Endothelial cell of umbilical vein (primary cell): ENCODE measurements at regions not wholly inside any gene's neighbourhood (a gene's known extent, or its start where the extent isn't known, plus 50 kb on each side); places are given as distances from the start of the nearest gene placed in this dataset.

Experiments used
- BruUV-seq: library from RNA; stranded (reverse); fragments of 400-500 nt; replicated peaks from 2 replicates; lab custom pipeline; 2021; lab: Mats Ljungman, UMichigan
- CTCF ChIA-PET: fragments of 300-600, 350-600 bp; sonication (Branson Sonifier 250); formaldehyde crosslinking; loops from one replicate; lab custom pipeline; 2021; ENCODE audit warnings: antibody characterized with exemption, inconsistent platforms; lab: Charles Lee
- POLR2A ChIA-PET: fragments of 300-600, 350-600 bp; sonication (Branson Sonifier 250); formaldehyde crosslinking; loops from one replicate; lab custom pipeline; 2021; ENCODE audit warnings: antibody characterized with exemption, inconsistent platforms; lab: Charles Lee
- DNase-seq: peaks from one replicate; pipeline ENCODE4 v3.0.0-alpha.2; 2011; ENCODE audit warnings: low read depth, low spot score
- FAIRE-seq: peaks from 2 replicates; lab custom pipeline; 2011; peaks lifted over from hg19 to GRCh38; lab: Jason Lieb, UNC
- H2AFZ ChIP-seq: 2 replicates; pipeline ENCODE4 v1.6.0; 2012; ENCODE audit warnings: low read depth, low read length, control low read depth, inconsistent platforms
- H3K27ac ChIP-seq: 2 replicates; pipeline ENCODE4 v1.5.1; 2011; ENCODE audit warnings: low read depth, mild to moderate bottlenecking, control low read depth, low read length, moderate library complexity; ENCODE audit not compliant: insufficient read depth
- H3K27me3 ChIP-seq, 2 experiments: 2 replicates each; pipeline versions ENCODE4 v1.6.0 to v1.6.1; 2011; ENCODE audit warnings: low read length in 2 of 2, mixed read lengths in 1 of 2; ENCODE audit not compliant: control insufficient read depth in 2 of 2, insufficient read depth in 2 of 2
- H3K36me3 ChIP-seq, 2 experiments: 2 replicates in 1 of 2; 3 replicates in 1 of 2; pipeline ENCODE4 v1.5.1; 2011; ENCODE audit warnings: low read length in 2 of 2, mild to moderate bottlenecking in 1 of 2, moderate library complexity in 1 of 2; ENCODE audit not compliant: control insufficient read depth in 2 of 2, insufficient read depth in 2 of 2; ENCODE audit errors: extremely low read depth in 1 of 2
- H3K4me1 ChIP-seq: 3 replicates; pipeline ENCODE4 v1.5.1; 2011; ENCODE audit warnings: mild to moderate bottlenecking, low read length; ENCODE audit not compliant: control insufficient read depth, insufficient read depth; ENCODE audit errors: extremely low read depth
- H3K4me2 ChIP-seq: 2 replicates; pipeline ENCODE4 v1.6.1; 2011; ENCODE audit warnings: low read length, control low read depth, mixed read lengths; ENCODE audit not compliant: insufficient read depth
- H3K4me3 ChIP-seq, 3 experiments: fragments of 200-600 bp in 1 of 3; sonication (generic), shearing (Covaris generic) in 1 of 3; replicated peaks in 1 of 3; 2 replicates each; pipeline ENCODE4 v1.5.1; 2011 to 2016; ENCODE audit warnings: control low read depth in 3 of 3, low read length in 3 of 3, mild to moderate bottlenecking in 2 of 3, inconsistent platforms in 1 of 3, low read depth in 1 of 3, moderate library complexity in 1 of 3; ENCODE audit not compliant: insufficient read depth in 1 of 3
- H3K79me2 ChIP-seq: 2 replicates; pipeline ENCODE4 v1.6.0; 2012; ENCODE audit warnings: low read length, inconsistent platforms; ENCODE audit not compliant: control insufficient read depth, insufficient read depth
- H3K9ac ChIP-seq: replicated peaks from 2 replicates; pipeline ENCODE3; 2011; ENCODE audit warnings: low read length, control low read depth; ENCODE audit not compliant: insufficient read depth; ENCODE audit errors: extremely low read depth
- H3K9me1 ChIP-seq: replicated peaks from 3 replicates; pipeline ENCODE4 v1.6.0; 2011; ENCODE audit warnings: mild to moderate bottlenecking, low read length; ENCODE audit not compliant: control insufficient read depth, insufficient read depth; ENCODE audit errors: extremely low read depth
- H3K9me3 ChIP-seq: replicated peaks from 2 replicates; pipeline ENCODE4 v1.5.1; 2012; ENCODE audit warnings: low read length, inconsistent platforms; ENCODE audit not compliant: control insufficient read depth, insufficient read depth
- H4K20me1 ChIP-seq: replicated peaks from 2 replicates; pipeline ENCODE3; 2011; ENCODE audit warnings: mild to moderate bottlenecking, low read length; ENCODE audit not compliant: control insufficient read depth, insufficient read depth; ENCODE audit errors: extremely low read depth
- CTCF ChIP-seq, 2 donors: IDR thresholded peaks; 1 replicate in 1 of 2; 2 replicates in 1 of 2; pipeline ENCODE4 v1.5.1; 2011; ENCODE audit warnings: low read length in 2 of 2, mild to moderate bottlenecking in 2 of 2, moderate library complexity in 2 of 2, control low read depth in 1 of 2, inconsistent platforms in 1 of 2, low read depth in 1 of 2; ENCODE audit not compliant: insufficient read depth in 1 of 2; ENCODE audit errors: extremely low read depth in 1 of 2
- EZH2 ChIP-seq: IDR thresholded peaks from 2 replicates; pipeline ENCODE4 v1.6.1; 2012; ENCODE audit warnings: borderline replicate concordance, low read depth, mild to moderate bottlenecking, moderate library complexity, low read length, inconsistent platforms; ENCODE audit not compliant: severe bottlenecking
- FOS ChIP-seq: IDR thresholded peaks from 2 replicates; pipeline ENCODE4 v1.6.1; 2011; ENCODE audit warnings: mild to moderate bottlenecking, low read length, moderate library complexity, borderline replicate concordance; ENCODE audit not compliant: insufficient read depth
- GATA2 ChIP-seq: IDR thresholded peaks from 2 replicates; pipeline ENCODE4 v1.7.0; 2011; ENCODE audit warnings: low read depth, mild to moderate bottlenecking, moderate library complexity, mixed read lengths, low read length; ENCODE audit not compliant: insufficient read length, insufficient read depth
- MAX ChIP-seq: IDR thresholded peaks from 2 replicates; pipeline ENCODE4 v1.6.1; 2011; ENCODE audit not compliant: insufficient read depth, insufficient read length
- MYC ChIP-seq: IDR thresholded peaks from one replicate; pipeline ENCODE4 v1.6.1; 2011; ENCODE audit warnings: mild to moderate bottlenecking, low read depth, low read length
- POLR2AphosphoS5 ChIP-seq: IDR thresholded peaks from 2 replicates; pipeline ENCODE4 v1.6.1; 2012; ENCODE audit warnings: low read depth, mild to moderate bottlenecking, control low read depth, low read length, moderate library complexity; ENCODE audit not compliant: insufficient read depth
- dilution Hi-C: fragments of 300-500 bp; cut with MboI; formaldehyde crosslinking; loops from one replicate; pipeline ENCODE4 v1.15.0; 2019; ENCODE audit warnings: low sequenced_read_pairs; ENCODE audit not compliant: extremely low pct_ligation_motif_present
- intact Hi-C: fragments of 100-400 bp; cut with micrococcal nuclease; formaldehyde crosslinking; loops from one replicate; pipeline ENCODE4 v1.10.0; 2022

DNA sequence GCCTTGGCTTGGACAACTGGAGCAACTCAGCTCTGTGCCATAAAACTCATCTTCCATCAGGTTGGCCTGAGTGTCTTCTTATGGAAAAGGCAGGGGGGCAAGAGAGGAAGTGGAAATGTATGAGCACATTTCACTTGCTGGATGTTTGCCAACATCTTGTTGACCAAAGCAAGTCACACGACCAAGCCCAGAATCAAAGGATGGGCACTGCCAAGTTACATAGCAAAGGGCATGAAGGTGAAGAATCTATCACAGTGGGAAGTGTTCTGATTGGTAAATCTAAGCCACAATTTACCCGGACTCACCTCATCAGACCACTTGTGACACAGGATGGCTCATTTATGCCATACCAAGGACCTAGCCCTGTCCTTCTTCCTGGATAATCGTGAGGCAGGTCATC is 310.5 kb upstream of the IRX5 start:
- no peaks in the 10 kb centered on the region for H3K36me3 ChIP-seq
- no peak overlapping the region for H2AFZ ChIP-seq
- ChIA-PET POLR2A (no interaction called here), CTCF (no interaction called here)
- BruUV-seq = no TSS peak
- FAIRE-seq (no peak), DNase-seq (no peak)
- TF ChIP-seq POLR2AphosphoS5 (no peak), CTCF (IDR thresholded peaks at IDR 0.05; ENCODE audit: extremely low read depth in 1 of 2, insufficient read depth in 1 of 2, low read depth in 1 of 2, low read length in 2 of 2) (no peak), GATA2 (no peak), FOS (no peak), MYC (no peak), MAX (no peak), EZH2 (no peak)
- H3K9me1 ChIP-seq = no peaks in the 10 kb centered on the region
- H3K27me3 ChIP-seq = no peaks in the 10 kb centered on the region
- intact Hi-C loops = no loop called here
- no peaks in the 10 kb centered on the region for H3K4me1 ChIP-seq
- H3K79me2 ChIP-seq = no peaks in the 10 kb centered on the region
- H3K4me3 ChIP-seq = no peak overlapping the region
- no peak overlapping the region for H3K4me2 ChIP-seq
- H3K27ac ChIP-seq = no peak overlapping the region
- H3K9me3 ChIP-seq = no peaks in the 10 kb centered on the region
- H4K20me1 ChIP-seq = no peaks in the 10 kb centered on the region
- dilution Hi-C loops = no loop called here
- no peak overlapping the region for H3K9ac ChIP-seq
